ENCODE measurements at regions not wholly inside any gene's neighbourhood (a gene's known extent, or its start where the extent isn't known, plus 50 kb on each side); places are given as distances from the start of the nearest gene placed in this dataset.

GRCh38 chr7:106485031-106485551 is 175.9 kb downstream of the CCDC71L start:
- no peaks in the 10 kb centered on the region for H3K27me3 ChIP-seq (ENCODE audit: control insufficient read depth, insufficient read depth, low read length)
- H3K4me3 ChIP-seq (ENCODE audit: low read length), result no peak overlapping the region
- H3K36me3 ChIP-seq (ENCODE audit: control insufficient read depth, insufficient read depth, low read length), result no peaks in the 10 kb centered on the region
- H3K27ac ChIP-seq (ENCODE audit: low read length), result no peak overlapping the region
- H3K4me1 ChIP-seq (ENCODE audit: control insufficient read depth, insufficient read depth, low read length), result no peaks in the 10 kb centered on the region
- H3K9me3 ChIP-seq (ENCODE audit: control insufficient read depth, insufficient read depth, low read length), result no peaks in the 10 kb centered on the region
- DNase-seq (ENCODE audit: low read depth, low spot score), result no peak
- WGBS (ENCODE audit: insufficient coverage, insufficient read length), result no CpG with 5 or more reads among the region's 1 CpG

GRCh38 chr7:106484562-106484961 is 176.4 kb downstream of the CCDC71L start:
- H3K27ac ChIP-seq (ENCODE audit: low read length), result no peak overlapping the region

DNA sequence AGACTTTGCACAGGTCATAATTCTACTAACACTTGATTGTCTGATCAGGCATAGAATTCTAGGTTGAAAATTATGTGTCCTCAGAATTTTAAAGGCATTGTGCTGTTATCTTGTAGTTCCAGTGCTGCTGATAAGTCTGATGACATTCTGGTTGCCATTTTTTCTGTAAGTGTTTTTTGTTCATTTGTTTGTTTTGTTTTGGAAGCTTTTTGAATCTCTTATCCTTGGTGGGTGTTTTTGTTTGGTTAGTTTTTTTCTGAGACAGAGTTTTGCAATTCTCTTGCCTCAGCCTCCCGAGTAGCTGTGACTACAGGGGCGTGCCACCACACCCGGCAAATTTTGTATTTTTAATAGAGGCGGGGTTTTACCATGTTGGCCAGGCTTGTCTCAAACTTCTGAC is 178.9 kb downstream of the CCDC71L start:
- no peaks in the 10 kb centered on the region for H3K9me3 ChIP-seq (ENCODE audit: control insufficient read depth, insufficient read depth, low read length)
- H3K36me3 ChIP-seq (ENCODE audit: control insufficient read depth, insufficient read depth, low read length), result no peaks in the 10 kb centered on the region
- WGBS (ENCODE audit: insufficient coverage, insufficient read length), result no CpG with 5 or more reads among the region's 4 CpGs
- DNase-seq (ENCODE audit: low read depth, low spot score), result no peak
- H3K4me3 ChIP-seq (ENCODE audit: low read length), result no peak overlapping the region
- H3K27ac ChIP-seq (ENCODE audit: low read length), result no peak overlapping the region
- no peaks in the 10 kb centered on the region for H3K4me1 ChIP-seq (ENCODE audit: control insufficient read depth, insufficient read depth, low read length)
- no peaks in the 10 kb centered on the region for H3K27me3 ChIP-seq (ENCODE audit: control insufficient read depth, insufficient read depth, low read length)

More at GRCh38 chr7:106484562-106484961, 176.4 kb downstream of the CCDC71L start:
- no peaks in the 10 kb centered on the region for H3K9me3 ChIP-seq (ENCODE audit: control insufficient read depth, insufficient read depth, low read length)
- DNase-seq (ENCODE audit: low read depth, low spot score), result no peak
- no CpG with 5 or more reads among the region's 1 CpG for WGBS (ENCODE audit: insufficient coverage, insufficient read length)
- no peak overlapping the region for H3K4me3 ChIP-seq (ENCODE audit: low read length)
- no peaks in the 10 kb centered on the region for H3K27me3 ChIP-seq (ENCODE audit: control insufficient read depth, insufficient read depth, low read length)
- no peaks in the 10 kb centered on the region for H3K36me3 ChIP-seq (ENCODE audit: control insufficient read depth, insufficient read depth, low read length)
- H3K4me1 ChIP-seq (ENCODE audit: control insufficient read depth, insufficient read depth, low read length), result no peaks in the 10 kb centered on the region

DNA sequence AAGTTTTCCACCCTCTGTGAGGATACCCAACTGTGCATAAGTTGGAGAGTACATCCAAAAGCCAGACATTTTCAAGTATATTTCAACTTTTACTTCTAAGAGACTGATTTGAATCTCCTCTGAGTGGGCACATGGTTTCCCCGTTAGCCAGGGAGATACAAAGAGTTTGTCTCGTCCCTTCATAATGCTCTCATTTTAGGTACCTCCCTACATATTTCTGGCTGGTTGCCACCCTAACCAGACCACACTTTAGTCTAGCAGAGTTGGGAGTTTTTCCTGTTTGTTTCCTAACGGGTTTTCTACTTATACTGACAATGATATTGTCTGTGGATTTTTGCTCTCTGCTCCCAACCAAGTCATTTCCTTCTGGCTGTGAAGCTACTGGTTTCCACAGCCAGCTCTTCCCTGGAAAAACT is 180.3 kb downstream of the CCDC71L start:
- Histone ChIP-seq H3K36me3 (ENCODE audit: control insufficient read depth, insufficient read depth, low read length) (no peaks in the 10 kb centered on the region), H3K27ac (ENCODE audit: low read length) (no peak overlapping the region), H3K9me3 (ENCODE audit: control insufficient read depth, insufficient read depth, low read length) (no peaks in the 10 kb centered on the region), H3K4me3 (ENCODE audit: low read length) (no peak overlapping the region), H3K4me1 (ENCODE audit: control insufficient read depth, insufficient read depth, low read length) (no peaks in the 10 kb centered on the region), H3K27me3 (ENCODE audit: control insufficient read depth, insufficient read depth, low read length) (no peaks in the 10 kb centered on the region)
- no CpG with 5 or more reads among the region's 3 CpGs for WGBS (ENCODE audit: insufficient coverage, insufficient read length)
- no peak for DNase-seq (ENCODE audit: low read depth, low spot score)

DNA sequence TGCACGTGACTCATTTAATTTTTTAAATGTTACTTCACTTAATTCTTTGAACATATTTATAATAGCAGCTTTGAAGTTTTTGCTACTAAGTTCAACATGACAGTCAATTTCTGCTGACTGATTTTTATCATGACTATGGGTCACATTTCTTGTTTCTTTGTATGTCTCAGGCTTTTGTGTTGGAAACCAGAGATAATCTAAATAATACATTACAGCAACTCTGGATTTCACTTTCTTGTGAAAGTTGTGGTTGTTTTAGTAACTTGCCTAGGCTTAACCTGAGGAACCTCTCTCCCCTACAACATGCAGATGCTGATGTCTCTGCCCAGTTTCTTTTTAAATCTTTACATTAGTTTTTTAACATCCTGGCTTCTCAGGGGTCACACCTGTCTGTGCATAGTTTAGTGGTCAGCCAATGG is 180.8 kb downstream of the CCDC71L start:
- DNase-seq (ENCODE audit: low read depth, low spot score), result no peak
- Histone ChIP-seq H3K4me3 (ENCODE audit: low read length) (no peak overlapping the region), H3K27ac (ENCODE audit: low read length) (no peak overlapping the region), H3K27me3 (ENCODE audit: control insufficient read depth, insufficient read depth, low read length) (no peaks in the 10 kb centered on the region), H3K36me3 (ENCODE audit: control insufficient read depth, insufficient read depth, low read length) (no peaks in the 10 kb centered on the region), H3K9me3 (ENCODE audit: control insufficient read depth, insufficient read depth, low read length) (no peaks in the 10 kb centered on the region), H3K4me1 (ENCODE audit: control insufficient read depth, insufficient read depth, low read length) (no peaks in the 10 kb centered on the region)
- WGBS (ENCODE audit: insufficient coverage, insufficient read length), result no CpG with 5 or more reads among the region's 1 CpG

- no peaks in the 10 kb centered on the region for H3K4me1 ChIP-seq (ENCODE audit: control insufficient read depth, insufficient read depth, low read length)
- no peak overlapping the region for H3K4me3 ChIP-seq (ENCODE audit: low read length)
- H3K27me3 ChIP-seq (ENCODE audit: control insufficient read depth, insufficient read depth, low read length), result no peaks in the 10 kb centered on the region
- H3K9me3 ChIP-seq (ENCODE audit: control insufficient read depth, insufficient read depth, low read length), result no peaks in the 10 kb centered on the region
- DNase-seq (ENCODE audit: low read depth, low spot score), result no peak
- H3K36me3 ChIP-seq (ENCODE audit: control insufficient read depth, insufficient read depth, low read length), result no peaks in the 10 kb centered on the region
- WGBS (ENCODE audit: insufficient coverage, insufficient read length), result no CpG with 5 or more reads among the region's 2 CpGs
- no peak overlapping the region for H3K27ac ChIP-seq (ENCODE audit: low read length)
Observed at GRCh38 chr7:106476751-106477150, 184.2 kb downstream of the CCDC71L start.

GRCh38 chr7:106472741-106473140 is 188.0 kb upstream of the NAMPT start:
- no peak overlapping the region for H3K27ac ChIP-seq (ENCODE audit: low read length)
- no peak for DNase-seq (ENCODE audit: low read depth, low spot score)
- H3K4me3 ChIP-seq (ENCODE audit: low read length), result no peak overlapping the region
- H3K4me1 ChIP-seq (ENCODE audit: control insufficient read depth, insufficient read depth, low read length), result no peaks in the 10 kb centered on the region
- no CpG with 5 or more reads among the region's 3 CpGs for WGBS (ENCODE audit: insufficient coverage, insufficient read length)
- H3K9me3 ChIP-seq (ENCODE audit: control insufficient read depth, insufficient read depth, low read length), result no peaks in the 10 kb centered on the region
- H3K36me3 ChIP-seq (ENCODE audit: control insufficient read depth, insufficient read depth, low read length), result no peaks in the 10 kb centered on the region
- H3K27me3 ChIP-seq (ENCODE audit: control insufficient read depth, insufficient read depth, low read length), result no peaks in the 10 kb centered on the region

GRCh38 chr7:106471686-106472440 is 187.1 kb upstream of the NAMPT start:
- H3K36me3 ChIP-seq (ENCODE audit: control insufficient read depth, insufficient read depth, low read length), result no peaks in the 10 kb centered on the region
- no peaks in the 10 kb centered on the region for H3K27me3 ChIP-seq (ENCODE audit: control insufficient read depth, insufficient read depth, low read length)
- no peaks in the 10 kb centered on the region for H3K9me3 ChIP-seq (ENCODE audit: control insufficient read depth, insufficient read depth, low read length)
- DNase-seq (ENCODE audit: low read depth, low spot score), result no peak
- no peak overlapping the region for H3K27ac ChIP-seq (ENCODE audit: low read length)
- no peaks in the 10 kb centered on the region for H3K4me1 ChIP-seq (ENCODE audit: control insufficient read depth, insufficient read depth, low read length)
- H3K4me3 ChIP-seq (ENCODE audit: low read length), result no peak overlapping the region
- no CpG with 5 or more reads among the region's 8 CpGs for WGBS (ENCODE audit: insufficient coverage, insufficient read length)

DNA sequence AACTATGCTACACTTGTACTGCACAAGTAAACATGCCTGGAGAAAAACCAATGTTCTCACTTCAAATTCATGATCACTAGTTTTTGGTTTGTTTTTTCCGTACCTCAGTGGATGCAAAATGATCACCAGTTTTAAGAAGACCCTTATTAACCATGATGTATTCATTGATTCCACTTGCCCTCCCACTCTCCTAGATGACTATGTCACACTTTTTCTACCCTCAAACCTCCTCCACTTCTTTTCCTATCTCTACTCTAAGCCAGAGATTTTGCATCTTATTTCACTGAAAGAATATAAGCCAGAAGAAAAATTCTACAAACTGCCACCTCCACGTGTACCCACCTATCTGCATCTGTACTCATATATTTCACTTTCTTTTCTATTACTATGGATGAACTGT is 186.2 kb upstream of the NAMPT start:
- no peak for DNase-seq (ENCODE audit: low read depth, low spot score)
- no peaks in the 10 kb centered on the region for H3K27me3 ChIP-seq (ENCODE audit: control insufficient read depth, insufficient read depth, low read length)
- H3K4me3 ChIP-seq (ENCODE audit: low read length), result no peak overlapping the region
- H3K36me3 ChIP-seq (ENCODE audit: control insufficient read depth, insufficient read depth, low read length), result no peaks in the 10 kb centered on the region
- WGBS (ENCODE audit: insufficient coverage, insufficient read length), result no CpG with 5 or more reads among the region's 2 CpGs
- no peaks in the 10 kb centered on the region for H3K9me3 ChIP-seq (ENCODE audit: control insufficient read depth, insufficient read depth, low read length)
- H3K4me1 ChIP-seq (ENCODE audit: control insufficient read depth, insufficient read depth, low read length), result no peaks in the 10 kb centered on the region; the same call in 1 of the 2 replicates
- no peak overlapping the region for H3K27ac ChIP-seq (ENCODE audit: low read length)

DNA sequence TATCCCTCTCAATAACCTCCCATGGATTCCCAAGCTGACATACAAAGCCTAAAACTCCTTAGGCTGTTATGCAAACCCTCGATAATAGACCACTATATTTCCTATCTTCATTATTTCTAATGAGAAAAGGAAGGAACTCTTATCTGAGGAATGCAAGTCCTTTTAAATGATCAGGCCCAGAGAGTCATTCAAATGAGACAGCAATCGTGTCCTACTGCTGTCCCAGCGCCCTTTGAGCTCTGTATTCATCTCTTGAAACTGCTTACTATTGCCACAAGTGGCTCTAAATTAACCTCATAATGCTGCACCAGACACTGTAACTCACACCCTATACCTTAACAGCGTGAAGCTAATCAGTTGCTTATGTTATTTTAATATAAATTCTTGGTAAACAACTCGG is 182.1 kb upstream of the NAMPT start:
- Histone ChIP-seq H3K9me3 (ENCODE audit: control insufficient read depth, insufficient read depth, low read length) (no peaks in the 10 kb centered on the region), H3K36me3 (ENCODE audit: control insufficient read depth, insufficient read depth, low read length) (no peaks in the 10 kb centered on the region), H3K4me1 (ENCODE audit: control insufficient read depth, insufficient read depth, low read length) (no peaks in the 10 kb centered on the region; the same call in 1 of the 2 replicates), H3K4me3 (ENCODE audit: low read length) (no peak overlapping the region), H3K27ac (ENCODE audit: low read length) (no peak overlapping the region), H3K27me3 (ENCODE audit: control insufficient read depth, insufficient read depth, low read length) (no peaks in the 10 kb centered on the region)
- no CpG with 5 or more reads among the region's 5 CpGs for WGBS (ENCODE audit: insufficient coverage, insufficient read length)
- no peak for DNase-seq (ENCODE audit: low read depth, low spot score)

All from iPS DF 6.9 (cell line).